ENCODE measurements at regions not wholly inside any gene's neighbourhood (a gene's known extent, or its start where the extent isn't known, plus 50 kb on each side); places are given as distances from the start of the nearest gene placed in this dataset.

GRCh38 chr1:191592907-191593306 lies 565.4 kb upstream of the RGS18 start:
- no peaks in the 10 kb centered on the region for H4K20me1 ChIP-seq (ENCODE audit: control insufficient read depth, insufficient read depth, insufficient read length)
- no peaks in the 10 kb centered on the region; the same call in 1 of the 2 replicates for H3K4me1 ChIP-seq (ENCODE audit: insufficient read depth, low read length)
- H3K4me3 Mint-ChIP-seq = no peak overlapping the region
- no peak overlapping the region for H4K8ac ChIP-seq (replicated peaks; ENCODE audit: insufficient read length, low read depth, low read length)
- H3K9me3 ChIP-seq (ENCODE audit: control insufficient read depth, low read depth, low read length) = no peaks in the 10 kb centered on the region
- no peak overlapping the region for H3K14ac ChIP-seq (ENCODE audit: insufficient read depth, low read length)
- H3K27ac ChIP-seq (ENCODE audit: insufficient read length, low read depth, low read length) = no peak overlapping the region
- H4K5ac ChIP-seq (ENCODE audit: insufficient read length, low read depth, low read length) = no peak overlapping the region
- no peak for TF ChIP-seq CTCF (conservative IDR thresholded peaks at IDR 0.05)
- no peaks in the 10 kb centered on the region for H3K79me1 ChIP-seq (ENCODE audit: insufficient read depth, low read depth, low read length, poor library complexity, severe bottlenecking)
- H3K4ac ChIP-seq (ENCODE audit: low read depth, low read length) = no peak overlapping the region
- no peak overlapping the region for H3K9ac ChIP-seq (ENCODE audit: extremely low read depth, insufficient read length, low read length)
- no peak for DNase-seq
- no peak overlapping the region for H3T11ph ChIP-seq (ENCODE audit: low read length)
- H3K4me2 ChIP-seq (ENCODE audit: insufficient read depth, insufficient read length, low read length) = no peak overlapping the region
- H3K79me2 ChIP-seq (ENCODE audit: insufficient read depth, low read length) = no peaks in the 10 kb centered on the region
- no peaks in the 10 kb centered on the region for H3K23me2 ChIP-seq (ENCODE audit: insufficient read length, low read depth, low read length, poor library complexity, severe bottlenecking)
- H2BK15ac ChIP-seq (ENCODE audit: low read depth, low read length) = no peak overlapping the region
- no peak overlapping the region for H2BK120ac ChIP-seq (ENCODE audit: low read depth, low read length, poor library complexity, severe bottlenecking)
- H3K27me3 Mint-ChIP-seq (ENCODE audit: low read depth) = no peaks in the 10 kb centered on the region
- H3K56ac ChIP-seq (ENCODE audit: insufficient read length, low read depth, low read length) = no peak overlapping the region
- no peak overlapping the region for H3K23ac ChIP-seq (ENCODE audit: insufficient read length, low read depth, low read length)
- no peak overlapping the region for H4K91ac ChIP-seq (ENCODE audit: insufficient read length, low read depth, low read length)
- H2AFZ ChIP-seq (ENCODE audit: low read length) = no peak overlapping the region
- no peak overlapping the region for H2AK5ac ChIP-seq (ENCODE audit: insufficient read length, low read length)
- no peak overlapping the region for H2BK20ac ChIP-seq (ENCODE audit: low read depth, low read length, poor library complexity, severe bottlenecking)
- H3K4me1 Mint-ChIP-seq = peaks cover 0 to 3% of the 10 kb centered on the region in 2 experiments; a peak in 1 of 4 replicates
- H2BK5ac ChIP-seq (ENCODE audit: insufficient read length, low read length) = no peak overlapping the region
- H3K9me3 Mint-ChIP-seq = no peaks in the 10 kb centered on the region
- H3K27me3 ChIP-seq (ENCODE audit: insufficient read depth, low read length) = no peaks in the 10 kb centered on the region
- H3K36me3 Mint-ChIP-seq (ENCODE audit: insufficient read depth in 1 of 3, low read depth in 3 of 3) = no peaks in the 10 kb centered on the region
- no peak overlapping the region for H3K27ac Mint-ChIP-seq
- no peak overlapping the region for H3K18ac ChIP-seq (ENCODE audit: insufficient read length, low read depth, low read length)
- no peak overlapping the region for H2BK12ac ChIP-seq (ENCODE audit: insufficient read length, low read depth, low read length)
- no CpG with 5 or more reads among the region's 2 CpGs for WGBS (ENCODE audit: extremely low coverage, insufficient read length, low lambda C conversion rate)
